Activated naive CD4-positive, alpha-beta T cell treated with anti-CD3 and anti-CD28 coated beads, Interleukin-2, amount 50 U/mL, for 72 hours (primary cell): ENCODE measurements at regions not wholly inside any gene's neighbourhood (a gene's known extent, or its start where the extent isn't known, plus 50 kb on each side); places are given as distances from the start of the nearest gene placed in this dataset.

Source experiments
- ATAC-seq, 2 donors: fragments of 150-1000 bp; cut with Tn5 transposase; 2 replicates each; pipeline ENCODE4 v1.10.0; 2021; ENCODE audit warnings: mild to moderate bottlenecking in 2 of 2, moderate library complexity in 2 of 2
- DNase-seq, 2 donors: peaks; one replicate each; pipeline ENCODE4 v3.0.0; 2021 to 2022; ENCODE audit warnings: low spot score in 2 of 2
- H3K27ac Mint-ChIP-seq, 2 donors: one replicate each; pipeline ENCODE4 v1.8.0; 2022; ENCODE audit warnings: mild to moderate bottlenecking in 2 of 2, mixed read lengths in 2 of 2
- H3K36me3 Mint-ChIP-seq, 2 donors: one replicate each; pipeline ENCODE4 v1.8.0; 2022; ENCODE audit warnings: mixed read lengths in 2 of 2
- H3K9me3 Mint-ChIP-seq, 2 donors: one replicate each; pipeline ENCODE4 v1.8.0; 2022; ENCODE audit warnings: mixed read lengths in 2 of 2

DNA sequence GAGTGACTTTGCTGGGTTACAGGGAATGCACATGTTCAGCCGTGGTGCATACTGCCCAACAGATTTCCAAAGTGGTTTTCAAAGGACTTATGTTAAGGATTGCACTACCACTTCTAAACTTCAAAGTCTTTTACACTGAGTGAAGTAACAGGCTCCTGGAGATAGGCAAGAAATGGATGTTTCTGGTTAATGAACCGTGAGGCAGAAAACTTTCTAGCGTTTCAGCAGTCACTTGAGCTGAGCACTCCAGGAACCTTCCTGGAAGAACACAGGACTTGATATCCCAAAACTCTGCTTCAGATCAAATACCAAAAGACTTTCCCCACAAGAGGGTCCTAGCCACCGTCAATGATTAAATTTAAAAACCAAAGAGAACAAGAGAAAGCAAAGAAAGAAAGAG is 74.3 kb upstream of the ATP1A1 start:
- DNase-seq (no peak), ATAC-seq (no peak)
- Mint-ChIP-seq H3K36me3 (no peaks in the 10 kb centered on the region), H3K27ac (no peak overlapping the region), H3K9me3 (no peaks in the 10 kb centered on the region)

DNA sequence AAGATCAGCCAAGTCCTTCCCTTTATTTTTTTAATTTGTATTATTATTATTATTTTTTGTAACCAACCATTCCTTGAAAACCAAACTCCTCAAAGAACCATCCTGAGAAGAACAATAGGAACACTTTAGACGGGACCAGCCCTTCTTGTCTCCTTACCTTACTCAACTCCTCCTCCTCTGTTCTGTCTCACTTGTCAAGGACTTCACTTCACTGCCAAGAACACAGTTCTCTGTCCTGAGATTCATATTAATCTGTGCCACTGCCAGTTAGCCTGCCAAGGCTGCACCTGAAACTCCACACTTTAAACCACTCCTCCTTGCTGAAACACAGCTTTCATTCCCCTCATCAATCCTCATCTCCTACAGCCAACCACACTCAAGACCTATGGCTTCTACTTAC is 73.8 kb upstream of the ATP1A1 start:
- Mint-ChIP-seq H3K36me3 (no peaks in the 10 kb centered on the region), H3K27ac (no peak overlapping the region), H3K9me3 (no peaks in the 10 kb centered on the region)
- no peak for ATAC-seq
- DNase-seq, result no peak

DNA sequence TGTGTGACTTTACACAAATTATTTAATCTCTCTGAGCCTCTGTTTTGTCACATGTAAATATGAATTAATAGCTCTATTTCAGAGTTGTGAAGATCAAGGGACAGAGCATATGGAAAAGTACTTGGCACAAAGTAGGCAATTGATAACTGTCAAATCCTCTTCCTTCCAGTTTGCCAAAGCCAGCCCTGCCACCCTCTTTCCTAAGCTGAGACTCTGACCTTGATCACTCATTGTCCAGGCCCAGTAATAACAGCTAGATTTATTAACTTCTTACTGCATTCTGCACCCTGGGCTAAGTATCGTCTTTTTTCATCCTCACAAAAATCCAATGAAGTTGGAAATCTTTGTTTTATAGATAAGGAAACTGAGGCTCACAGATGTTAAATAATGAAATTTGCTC is 70.8 kb upstream of the ATP1A1 start:
- no peak for ATAC-seq
- H3K36me3 Mint-ChIP-seq, result no peaks in the 10 kb centered on the region
- H3K9me3 Mint-ChIP-seq, result no peaks in the 10 kb centered on the region
- H3K27ac Mint-ChIP-seq, result no peak overlapping the region
- DNase-seq, result no peak

- DNase-seq (no peak), ATAC-seq (no peak)
- Mint-ChIP-seq H3K36me3 (no peaks in the 10 kb centered on the region), H3K9me3 (peaks cover 0 to 4% of the 10 kb centered on the region in 2 donors), H3K27ac (no peak overlapping the region)
Observed at GRCh38 chr1:116306102-116306501, 66.9 kb upstream of the ATP1A1 start.

GRCh38 chr1:116306840-116307442 is 66.1 kb upstream of the ATP1A1 start:
- no peak for ATAC-seq
- Mint-ChIP-seq H3K27ac (no peak overlapping the region), H3K36me3 (no peaks in the 10 kb centered on the region), H3K9me3 (peaks cover 0 to 4% of the 10 kb centered on the region in 2 donors)
- no peak for DNase-seq

GRCh38 chr1:116308276-116308675 is 64.8 kb upstream of the ATP1A1 start:
- no peak overlapping the region for H3K27ac Mint-ChIP-seq

DNA sequence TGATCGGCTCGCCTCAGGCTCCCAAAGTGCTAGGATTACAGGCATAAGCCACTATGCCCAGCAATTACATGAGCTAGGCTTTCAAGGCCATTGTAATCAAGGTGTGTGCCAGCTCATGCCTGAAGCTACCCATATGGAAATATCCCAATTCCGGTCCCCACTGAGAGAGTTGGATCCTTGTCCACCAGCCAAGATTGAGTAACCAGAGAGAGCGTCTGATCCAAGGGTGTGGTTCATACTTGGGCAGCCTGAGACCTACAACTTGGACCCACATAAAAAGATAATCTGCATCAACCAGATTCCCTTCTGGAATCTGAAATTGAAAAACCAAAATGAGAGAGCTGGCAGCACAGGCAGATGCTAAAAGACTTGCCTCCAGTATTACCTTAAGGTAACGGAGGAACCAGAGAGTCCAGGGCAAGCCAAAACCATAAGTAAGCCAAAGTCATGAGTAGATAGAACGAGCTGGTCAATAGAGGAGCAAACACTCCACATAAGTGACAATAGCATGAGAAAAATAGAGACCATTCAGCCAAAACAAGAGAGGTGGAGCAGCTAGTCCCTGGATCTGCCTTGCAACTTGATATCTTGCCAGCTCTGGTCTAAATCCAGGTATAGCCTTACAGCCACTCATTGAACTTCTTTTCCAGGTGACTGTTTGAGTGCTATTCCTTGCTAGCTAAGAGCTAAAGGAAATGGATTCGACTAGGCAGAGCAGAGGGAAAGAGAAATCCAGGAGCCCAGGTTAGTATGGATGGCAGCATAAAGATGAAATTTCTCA is 63.8 kb upstream of the ATP1A1 start:
- DNase-seq, result no peak
- Mint-ChIP-seq H3K36me3 (no peaks in the 10 kb centered on the region), H3K9me3 (peaks cover 0 to 4% of the 10 kb centered on the region in 2 donors), H3K27ac (no peak overlapping the region)
- no peak for ATAC-seq

More at GRCh38 chr1:116308276-116308675, 64.8 kb upstream of the ATP1A1 start:
- ATAC-seq (no peak), DNase-seq (no peak)
- Mint-ChIP-seq H3K36me3 (no peaks in the 10 kb centered on the region), H3K9me3 (peaks cover 0 to 4% of the 10 kb centered on the region in 2 donors)

DNA sequence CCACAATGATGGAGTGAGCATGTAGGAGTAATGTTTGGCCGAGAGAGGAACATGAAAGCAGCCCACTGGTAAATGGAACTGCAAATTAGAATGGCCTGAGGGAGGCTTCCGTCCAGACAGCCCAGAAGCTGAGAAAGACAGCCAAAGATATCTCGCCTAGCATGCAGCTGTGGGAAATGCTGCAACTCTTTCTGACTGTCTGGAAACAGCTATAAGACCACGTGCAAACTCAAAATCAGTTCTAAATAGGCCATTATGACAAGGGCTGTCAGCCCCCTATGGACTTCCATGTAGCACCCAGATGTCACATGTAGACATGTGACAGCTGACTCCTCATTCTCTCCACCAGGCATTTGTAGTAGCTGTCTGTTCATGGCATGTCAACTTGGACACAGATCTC is 62.9 kb upstream of the ATP1A1 start:
- Mint-ChIP-seq H3K27ac (no peak overlapping the region), H3K36me3 (no peaks in the 10 kb centered on the region), H3K9me3 (peaks cover 0 to 4% of the 10 kb centered on the region in 2 donors)
- DNase-seq, result no peak
- ATAC-seq, result no peak

- Mint-ChIP-seq H3K27ac (no peak overlapping the region), H3K9me3 (peaks cover 0 to 4% of the 10 kb centered on the region in 2 donors), H3K36me3 (no peaks in the 10 kb centered on the region)
- no peak for ATAC-seq
- DNase-seq, result no peak
Observed at GRCh38 chr1:116311193-116311592, 61.9 kb upstream of the ATP1A1 start.

GRCh38 chr1:116311756-116312680 is 61.0 kb upstream of the ATP1A1 start:
- ATAC-seq, result no peak
- no peak overlapping the region for H3K27ac Mint-ChIP-seq
- peaks cover 0 to 4% of the 10 kb centered on the region in 2 donors for H3K9me3 Mint-ChIP-seq
- H3K36me3 Mint-ChIP-seq, result no peaks in the 10 kb centered on the region
- no peak for DNase-seq

GRCh38 chr1:116312681-116313069 is 60.4 kb upstream of the ATP1A1 start:
- ATAC-seq, result no peak
- H3K36me3 Mint-ChIP-seq, result no peaks in the 10 kb centered on the region
- peak overlapping the region in 1 of 2 donors; percentile 31 for H3K27ac Mint-ChIP-seq
- peaks cover 0 to 4% of the 10 kb centered on the region in 2 donors for H3K9me3 Mint-ChIP-seq
- DNase-seq, result no peak

DNA sequence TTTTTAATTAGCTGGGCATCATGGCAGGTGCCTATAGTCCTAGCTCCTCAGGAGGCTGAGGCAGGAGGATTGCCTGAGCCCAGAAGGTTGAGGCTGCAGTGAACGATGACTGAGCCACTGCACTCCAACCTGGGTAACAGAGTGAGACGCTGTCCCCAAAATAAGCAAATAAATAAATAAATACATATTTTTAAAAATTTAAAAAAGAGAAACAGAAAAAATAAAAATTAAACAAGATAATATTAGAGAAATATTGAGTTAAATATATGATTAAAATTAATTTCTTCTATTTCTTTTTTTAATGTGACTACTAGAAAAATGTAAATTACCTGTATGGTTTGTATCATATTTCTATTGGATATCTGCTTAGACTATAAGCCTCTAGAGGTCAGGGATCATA is 59.3 kb upstream of the ATP1A1 start:
- DNase-seq, result no peak
- Mint-ChIP-seq H3K9me3 (peaks cover 0 to 4% of the 10 kb centered on the region in 2 donors), H3K27ac (no peak overlapping the region), H3K36me3 (no peaks in the 10 kb centered on the region)
- ATAC-seq, result no peak

- DNase-seq (no peak), ATAC-seq (no peak)
- no peaks in the 10 kb centered on the region for H3K36me3 Mint-ChIP-seq
- no peak overlapping the region for H3K27ac Mint-ChIP-seq
- no peaks in the 10 kb centered on the region for H3K9me3 Mint-ChIP-seq
Observed at GRCh38 chr1:116314305-116314919, 58.6 kb upstream of the ATP1A1 start.

DNA sequence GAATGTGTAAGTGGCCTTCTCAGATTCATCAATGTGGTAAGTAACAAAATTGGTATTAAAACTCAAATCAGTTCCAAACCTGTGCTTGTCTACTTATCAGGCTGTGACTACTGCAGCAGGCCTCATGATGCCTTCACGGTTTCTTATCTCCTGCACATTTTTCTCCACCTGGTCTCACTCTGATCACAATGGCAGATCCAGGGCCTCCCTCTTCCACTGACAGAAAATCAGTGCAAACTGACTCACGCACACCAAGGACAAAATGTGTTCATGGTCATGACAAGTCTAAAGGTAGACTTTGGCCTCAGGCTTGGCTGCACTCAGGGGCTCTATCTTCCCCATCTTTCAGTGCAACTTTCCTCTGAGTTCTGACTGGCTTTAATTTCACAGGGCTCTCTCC is 56.7 kb upstream of the ATP1A1 start:
- Mint-ChIP-seq H3K27ac (no peak overlapping the region), H3K9me3 (no peaks in the 10 kb centered on the region), H3K36me3 (no peaks in the 10 kb centered on the region)
- ATAC-seq (no peak), DNase-seq (no peak)

- H3K36me3 Mint-ChIP-seq, result no peaks in the 10 kb centered on the region
- no peaks in the 10 kb centered on the region for H3K9me3 Mint-ChIP-seq
- DNase-seq (no peak), ATAC-seq (no peak)
- H3K27ac Mint-ChIP-seq, result no peak overlapping the region
Observed at GRCh38 chr1:116318897-116319296, 54.1 kb upstream of the ATP1A1 start.

GRCh38 chr1:116320874-116321273 is 52.2 kb upstream of the ATP1A1 start:
- no peaks in the 10 kb centered on the region for H3K9me3 Mint-ChIP-seq
- no peaks in the 10 kb centered on the region for H3K36me3 Mint-ChIP-seq
- H3K27ac Mint-ChIP-seq, result no peak overlapping the region
- ATAC-seq (no peak), DNase-seq (no peak)

DNA sequence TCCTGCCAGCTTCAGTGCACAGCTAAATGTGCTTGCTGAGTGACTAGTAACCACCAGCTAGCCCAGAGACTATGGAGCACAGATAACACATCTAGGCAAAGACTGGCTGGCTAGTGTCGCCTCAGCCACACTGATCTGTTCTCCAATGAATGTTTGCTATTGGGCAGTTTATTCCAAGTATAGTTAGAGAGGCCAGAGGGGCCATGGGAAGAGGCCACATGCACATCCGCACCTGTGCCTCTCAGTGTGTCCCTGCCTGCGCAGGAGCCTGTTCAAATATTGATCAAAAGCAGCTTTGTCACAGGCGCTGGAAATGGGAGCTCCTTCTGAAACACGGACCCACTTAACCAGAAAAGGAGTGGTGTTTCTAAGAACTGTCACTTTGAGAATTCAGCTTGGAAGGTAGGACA is 51.3 kb upstream of the ATP1A1 start:
- DNase-seq (no peak), ATAC-seq (peak in 1 of 2 donors; percentile 19)
- Mint-ChIP-seq H3K27ac (peak overlapping the region in 1 of 2 donors; percentile 14), H3K9me3 (no peaks in the 10 kb centered on the region), H3K36me3 (no peaks in the 10 kb centered on the region)
